ENCODE measurements at regions not wholly inside any gene's neighbourhood (a gene's known extent, or its start where the extent isn't known, plus 50 kb on each side); places are given as distances from the start of the nearest gene placed in this dataset.
"Not testable (repeated sequence)": the region's sequence is repeated elsewhere in the genome, so short reads cannot be mapped to it uniquely, and the experiment has no call there.

- not testable (repeated sequence) for DNase-seq
These were observed 51.0 kb upstream of the CDYL start for GRCh38 chr6:4725136-4725760.

- not testable (repeated sequence) for DNase-seq
These were observed 51.5 kb upstream of the CDYL start for GRCh38 chr6:4724727-4725126.

GRCh38 chr6:4723383-4723782 is 52.8 kb upstream of the CDYL start:
- DNase-seq = no peak

- not testable (repeated sequence) for DNase-seq
These were observed 54.8 kb upstream of the CDYL start for GRCh38 chr6:4721368-4721767.

- DNase-seq = no peak
These were observed 56.7 kb upstream of the CDYL start for GRCh38 chr6:4719491-4719890.

GRCh38 chr6:4717856-4718255 is 58.3 kb upstream of the CDYL start:
- DNase-seq = no peak

- DNase-seq = no peak
These were observed 59.1 kb upstream of the CDYL start for GRCh38 chr6:4717124-4717523.

GRCh38 chr6:4714961-4715501 is 61.2 kb upstream of the CDYL start:
- DNase-seq = no peak

- DNase-seq = no peak
These were observed 63.9 kb upstream of the CDYL start for GRCh38 chr6:4712291-4712690.

GRCh38 chr6:4707011-4707410 is 69.2 kb upstream of the CDYL start:
- DNase-seq = no peak

- DNase-seq = no peak
These were observed 70.4 kb upstream of the CDYL start for GRCh38 chr6:4705809-4706208.

GRCh38 chr6:4703382-4703781 is 72.8 kb upstream of the CDYL start:
- no peak for DNase-seq

- no peak for DNase-seq
These were observed 77.1 kb upstream of the CDYL start for GRCh38 chr6:4698901-4699659.

GRCh38 chr6:4693173-4693970 is 82.8 kb upstream of the CDYL start:
- no peak for DNase-seq

- no peak for DNase-seq
These were observed 83.5 kb upstream of the CDYL start for GRCh38 chr6:4692664-4693063.

GRCh38 chr6:4687989-4688947 is 87.9 kb upstream of the CDYL start:
- DNase-seq = no peak

- no peak for DNase-seq
These were observed 88.6 kb upstream of the CDYL start for GRCh38 chr6:4687656-4687988.

- DNase-seq = no peak
These were observed 93.6 kb upstream of the CDYL start for GRCh38 chr6:4682431-4683097.

- DNase-seq = no peak
These were observed 97.5 kb upstream of the CDYL start for GRCh38 chr6:4678506-4679300.

- no peak for DNase-seq
These were observed 98.5 kb upstream of the CDYL start for GRCh38 chr6:4677751-4678065.

Measured in activated effector memory CD4-positive, alpha-beta T cell treated with Interleukin-2 at 50 U/mL for 16 hours (primary cell).